Prostate gland (tissue), 2 donors: ENCODE measurements at regions not wholly inside any gene's neighbourhood (a gene's known extent, or its start where the extent isn't known, plus 50 kb on each side); places are given as distances from the start of the nearest gene placed in this dataset.
"Not testable (repeated sequence)": the region's sequence is repeated elsewhere in the genome, so short reads cannot be mapped to it uniquely, and the experiment has no call there.

Source experiments
- DNase-seq: peaks from one replicate; pipeline ENCODE4 v3.0.0-alpha.2; 2019; ENCODE audit warnings: low spot score
- H3K27ac ChIP-seq, 2 donors: fragments of 200-600 bp; sonication (generic); 2 replicates each; pipeline ENCODE4 v1.5.1; 2017 to 2019
- H3K27me3 ChIP-seq: fragments of 200-600 bp; sonication (generic); replicated peaks from 2 replicates; pipeline ENCODE4 v1.5.1; 2019; ENCODE audit not compliant: insufficient read depth
- H3K36me3 ChIP-seq, 2 donors: fragments of 200-600 bp; sonication (generic); 1 replicate in 1 of 2; 2 replicates in 1 of 2; pipeline versions ENCODE4 v1.5.1 to v1.8.1; 2017 to 2019
- H3K4me1 ChIP-seq: fragments of 200-600 bp; sonication (generic); replicated peaks from 2 replicates; pipeline ENCODE4 v1.5.1; 2019
- H3K4me3 ChIP-seq, 2 donors: fragments of 200-600 bp; sonication (generic); 2 replicates each; pipeline ENCODE4 v1.5.1; 2017 to 2019
- H3K9me3 ChIP-seq: fragments of 200-600 bp; sonication (generic); 2 replicates; pipeline ENCODE4 v1.5.1; 2017
- POLR2A ChIP-seq: fragments of 450-650 bp; IDR thresholded peaks from one replicate; pipeline ENCODE4 v1.6.1; 2016; ENCODE audit warnings: antibody characterized with exemption, mild to moderate bottlenecking
- POLR2AphosphoS5 ChIP-seq: sonication (generic); formaldehyde crosslinking; IDR thresholded peaks from one replicate; pipeline ENCODE4 v1.6.1; 2017; ENCODE audit warnings: antibody characterized with exemption
- WGBS: methylation state at CpG from one replicate; pipeline ENCODE4 v1.1.5; 2018; 5-methylcytosine and 5-hydroxymethylcytosine counted together
- intact Hi-C: fragments of 100-400 bp; cut with DNase I; formaldehyde crosslinking; loops from one replicate; pipeline ENCODE4 v1.14.2; 2022
- TF ChIP-seq, protein P1 (sequence below), 4 experiments: fragments of 200-600 bp in 2 of 4; fragments of 450-650 bp in 2 of 4; sonication (generic) in 2 of 4; IDR thresholded peaks; 1 replicate in 3 of 4; 2 replicates in 1 of 4; pipeline ENCODE4 v1.5.1; 2016 to 2019; ENCODE audit warnings: antibody characterized with exemption in 4 of 4, mild to moderate bottlenecking in 2 of 4, moderate library complexity in 2 of 4

DNA sequence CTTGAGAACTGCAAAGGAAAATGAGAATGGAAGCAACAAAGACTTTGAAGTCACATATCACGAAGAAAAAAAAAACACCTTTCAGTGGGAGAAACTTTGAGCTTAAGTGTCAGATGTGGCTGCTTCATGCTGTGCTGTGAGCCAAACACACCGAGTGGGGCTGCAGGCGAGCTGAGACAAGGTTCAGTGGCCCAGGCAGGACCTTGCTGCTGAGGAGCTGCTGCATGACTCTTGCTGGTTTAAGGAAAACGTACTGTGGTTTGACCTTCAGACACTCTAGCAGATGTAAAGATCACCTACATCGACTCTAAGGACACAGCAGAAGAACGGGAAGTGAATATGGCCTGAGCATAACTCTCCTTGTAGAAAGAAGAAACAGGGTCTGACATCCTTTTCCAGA is 118.1 kb upstream of the OR4E1 start:
- intact Hi-C loops = no loop called here
- no peak for DNase-seq
- 55% methylated on average over 6 of the region's 6 CpGs for WGBS
- Histone ChIP-seq H3K4me1 (no peaks in the 10 kb centered on the region), H3K27ac (no peak overlapping the region), H3K4me3 (no peak overlapping the region), H3K9me3 (no peaks in the 10 kb centered on the region), H3K27me3 (no peaks in the 10 kb centered on the region), H3K36me3 (no peaks in the 10 kb centered on the region)
- no peak for TF ChIP-seq POLR2AphosphoS5
- no peak for TF ChIP-seq POLR2A
- TF ChIP-seq, protein P1, sequence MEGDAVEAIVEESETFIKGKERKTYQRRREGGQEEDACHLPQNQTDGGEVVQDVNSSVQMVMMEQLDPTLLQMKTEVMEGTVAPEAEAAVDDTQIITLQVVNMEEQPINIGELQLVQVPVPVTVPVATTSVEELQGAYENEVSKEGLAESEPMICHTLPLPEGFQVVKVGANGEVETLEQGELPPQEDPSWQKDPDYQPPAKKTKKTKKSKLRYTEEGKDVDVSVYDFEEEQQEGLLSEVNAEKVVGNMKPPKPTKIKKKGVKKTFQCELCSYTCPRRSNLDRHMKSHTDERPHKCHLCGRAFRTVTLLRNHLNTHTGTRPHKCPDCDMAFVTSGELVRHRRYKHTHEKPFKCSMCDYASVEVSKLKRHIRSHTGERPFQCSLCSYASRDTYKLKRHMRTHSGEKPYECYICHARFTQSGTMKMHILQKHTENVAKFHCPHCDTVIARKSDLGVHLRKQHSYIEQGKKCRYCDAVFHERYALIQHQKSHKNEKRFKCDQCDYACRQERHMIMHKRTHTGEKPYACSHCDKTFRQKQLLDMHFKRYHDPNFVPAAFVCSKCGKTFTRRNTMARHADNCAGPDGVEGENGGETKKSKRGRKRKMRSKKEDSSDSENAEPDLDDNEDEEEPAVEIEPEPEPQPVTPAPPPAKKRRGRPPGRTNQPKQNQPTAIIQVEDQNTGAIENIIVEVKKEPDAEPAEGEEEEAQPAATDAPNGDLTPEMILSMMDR (IDR thresholded peaks at IDR 0.05) = no peak

- H3K9me3 ChIP-seq, H3K4me1 ChIP-seq, H3K27me3 ChIP-seq, H3K4me3 ChIP-seq, intact Hi-C loops, DNase-seq, H3K36me3 ChIP-seq, H3K27ac ChIP-seq: not testable (repeated sequence)
- 83% methylated on average over 1 of the region's 1 CpG for whole genome bisulfite sequencing
These were observed 115.1 kb upstream of the OR4E1 start for GRCh38 chr14:21788687-21789086.

GRCh38 chr14:21787242-21787641 is 113.6 kb upstream of the OR4E1 start:
- WGBS = 95% methylated on average over 1 of the region's 1 CpG
- DNase-seq, H3K9me3 ChIP-seq, intact Hi-C loops, H3K27ac ChIP-seq, H3K4me3 ChIP-seq, H3K4me1 ChIP-seq, H3K27me3 ChIP-seq, H3K36me3 ChIP-seq: not testable (repeated sequence)

- intact Hi-C loops = no loop called here
- no peaks in the 10 kb centered on the region for H3K4me1 ChIP-seq
- TF ChIP-seq, protein P1 (IDR thresholded peaks at IDR 0.05) = no peak
- TF ChIP-seq POLR2A = no peak
- TF ChIP-seq POLR2AphosphoS5 = no peak
- H3K9me3 ChIP-seq = no peaks in the 10 kb centered on the region
- no peak overlapping the region for H3K4me3 ChIP-seq
- WGBS = 94% methylated on average over 6 of the region's 6 CpGs
- no peaks in the 10 kb centered on the region for H3K36me3 ChIP-seq
- no peak for DNase-seq
- H3K27ac ChIP-seq = no peak overlapping the region
- H3K27me3 ChIP-seq = no peaks in the 10 kb centered on the region
These were observed 107.9 kb upstream of the OR4E1 start for GRCh38 chr14:21781543-21781942.

DNA sequence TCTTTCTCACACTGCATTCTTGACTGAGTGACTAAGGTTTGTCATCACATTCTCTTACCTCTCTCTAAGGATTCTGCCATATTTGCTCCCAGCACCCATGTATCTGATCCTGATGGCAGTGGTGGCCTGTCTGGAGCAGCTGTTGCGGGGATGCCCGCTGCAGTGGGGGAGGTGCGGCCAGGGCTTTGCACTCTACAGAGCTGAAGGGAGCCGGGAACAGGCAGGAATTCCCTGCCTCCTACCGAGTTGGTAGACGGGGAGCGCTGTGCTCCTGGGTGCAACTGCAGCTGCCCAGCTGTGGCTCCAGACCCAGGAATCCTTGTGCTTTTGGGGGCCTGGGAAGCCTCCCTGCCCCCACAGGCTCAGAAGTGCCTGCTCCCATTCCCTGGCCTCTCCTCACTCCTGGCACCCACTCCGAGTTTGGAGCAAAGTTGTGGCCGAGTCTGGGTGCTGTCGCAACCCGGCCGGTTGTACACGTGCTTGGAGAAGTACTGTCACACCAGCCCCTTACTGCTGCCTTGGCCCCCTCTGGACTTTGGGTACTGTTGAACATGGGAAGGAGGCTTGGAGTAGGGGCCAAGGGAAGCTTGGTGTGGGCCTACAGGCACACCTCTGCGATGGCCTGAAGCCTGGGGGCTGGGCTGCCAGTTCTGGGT is 106.9 kb upstream of the OR4E1 start:
- H3K27me3 ChIP-seq = no peaks in the 10 kb centered on the region
- H3K9me3 ChIP-seq = no peaks in the 10 kb centered on the region
- H3K4me1 ChIP-seq = no peaks in the 10 kb centered on the region
- DNase-seq = no peak
- TF ChIP-seq POLR2A (no peak), POLR2AphosphoS5 (no peak)
- TF ChIP-seq, protein P1 (IDR thresholded peaks at IDR 0.05) = no peak
- H3K27ac ChIP-seq = no peak overlapping the region
- intact Hi-C loops = no loop called here
- no peak overlapping the region for H3K4me3 ChIP-seq
- 78% methylated on average over 10 of the region's 14 CpGs for WGBS
- no peaks in the 10 kb centered on the region for H3K36me3 ChIP-seq

GRCh38 chr14:21771671-21772070 is 98.1 kb upstream of the OR4E1 start:
- no peak overlapping the region for H3K4me3 ChIP-seq
- TF ChIP-seq POLR2AphosphoS5 = peak; percentile 63
- no peak for TF ChIP-seq POLR2A
- TF ChIP-seq, protein P1 (IDR thresholded peaks at IDR 0.05) = no peak
- H3K27ac ChIP-seq = no peak overlapping the region
- H3K36me3 ChIP-seq = no peaks in the 10 kb centered on the region
- H3K27me3 ChIP-seq = no peaks in the 10 kb centered on the region
- DNase-seq = peak; percentile 30
- WGBS = 80% methylated on average over 1 of the region's 1 CpG
- H3K4me1 ChIP-seq = no peaks in the 10 kb centered on the region
- H3K9me3 ChIP-seq = no peaks in the 10 kb centered on the region
- intact Hi-C loops = no loop called here
